IPS-20b (cell line): ENCODE measurements at regions not wholly inside any gene's neighbourhood (a gene's known extent, or its start where the extent isn't known, plus 50 kb on each side); places are given as distances from the start of the nearest gene placed in this dataset.

Experiments
- H3K27ac ChIP-seq: one replicate; pipeline ENCODE4 v1.5.1; 2013; ENCODE audit warnings: low read length
- H3K27me3 ChIP-seq: 2 replicates; pipeline ENCODE4 v1.6.1; 2013; ENCODE audit warnings: mild to moderate bottlenecking, low read length, inconsistent platforms; ENCODE audit not compliant: insufficient read depth
- H3K36me3 ChIP-seq: 2 replicates; pipeline ENCODE4 v1.6.1; 2013; ENCODE audit warnings: low read depth, mild to moderate bottlenecking, inconsistent platforms, low read length, moderate library complexity; ENCODE audit not compliant: insufficient read depth
- H3K4me1 ChIP-seq: 2 replicates; pipeline ENCODE4 v1.6.1; 2013; ENCODE audit warnings: mild to moderate bottlenecking, control low read depth, inconsistent platforms, low read length, moderate library complexity; ENCODE audit not compliant: insufficient read depth
- H3K4me3 ChIP-seq: 2 replicates; pipeline ENCODE4 v1.5.1; 2013; ENCODE audit warnings: mild to moderate bottlenecking, low read length, inconsistent platforms
- H3K9ac ChIP-seq: 2 replicates; pipeline ENCODE4 v1.6.1; 2013; ENCODE audit warnings: low read depth, mild to moderate bottlenecking, inconsistent platforms, low read length, moderate library complexity
- H3K9me3 ChIP-seq: 2 replicates; pipeline ENCODE4 v1.6.1; 2013; ENCODE audit warnings: mild to moderate bottlenecking, low read depth, low read length, inconsistent platforms; ENCODE audit not compliant: insufficient read depth

DNA sequence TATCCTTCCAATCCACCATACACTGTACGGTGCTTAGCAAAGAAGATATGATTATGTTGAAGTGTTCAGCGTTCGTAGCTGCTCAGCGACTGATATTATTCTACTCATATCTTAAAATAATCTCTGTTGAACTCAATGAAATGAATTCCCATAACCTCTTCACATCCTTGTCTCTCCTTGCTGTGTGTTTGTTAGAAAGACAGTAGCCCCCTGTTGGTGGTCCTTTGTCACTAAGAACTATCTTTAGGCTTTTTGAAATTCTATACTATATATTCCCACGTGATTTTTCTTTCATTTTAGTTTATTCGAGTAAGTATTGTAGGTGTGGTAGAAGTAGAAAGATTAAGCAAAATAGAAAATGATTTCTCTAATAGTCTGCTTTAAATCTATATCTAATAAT, 762.8 kb upstream of the WWC1 start:
- Histone ChIP-seq H3K27ac (no peak overlapping the region), H3K4me3 (no peak overlapping the region), H3K9ac (no peak overlapping the region), H3K36me3 (no peaks in the 10 kb centered on the region), H3K4me1 (no peaks in the 10 kb centered on the region), H3K27me3 (no peaks in the 10 kb centered on the region), H3K9me3 (no peaks in the 10 kb centered on the region)

DNA sequence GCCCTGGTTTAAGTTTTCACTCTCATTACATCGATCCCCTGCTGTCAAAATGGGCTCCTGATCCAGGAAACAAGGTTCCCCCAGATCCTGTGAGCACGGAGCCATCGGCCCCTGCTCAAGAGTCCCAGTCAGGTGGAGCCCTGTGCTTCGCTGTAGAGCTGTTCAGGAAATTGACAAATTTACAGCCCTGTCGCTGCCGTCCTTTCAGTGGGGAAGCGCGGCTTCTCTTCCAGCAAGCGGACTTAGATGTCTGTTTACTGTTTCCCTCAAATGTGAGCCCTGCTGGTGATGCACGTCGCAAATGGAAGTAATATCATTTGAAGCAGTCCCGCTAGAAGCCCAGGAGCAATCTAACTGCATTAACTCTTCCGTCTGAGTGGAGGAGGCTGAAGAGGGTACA, 760.9 kb upstream of the WWC1 start:
- H3K27ac ChIP-seq = no peak overlapping the region
- no peaks in the 10 kb centered on the region for H3K36me3 ChIP-seq
- H3K9ac ChIP-seq = no peak overlapping the region
- H3K9me3 ChIP-seq = no peaks in the 10 kb centered on the region
- peaks cover 12% of the 10 kb centered on the region; the same call in 1 of the 2 replicates for H3K4me1 ChIP-seq
- H3K27me3 ChIP-seq = no peaks in the 10 kb centered on the region
- H3K4me3 ChIP-seq = no peak overlapping the region

DNA sequence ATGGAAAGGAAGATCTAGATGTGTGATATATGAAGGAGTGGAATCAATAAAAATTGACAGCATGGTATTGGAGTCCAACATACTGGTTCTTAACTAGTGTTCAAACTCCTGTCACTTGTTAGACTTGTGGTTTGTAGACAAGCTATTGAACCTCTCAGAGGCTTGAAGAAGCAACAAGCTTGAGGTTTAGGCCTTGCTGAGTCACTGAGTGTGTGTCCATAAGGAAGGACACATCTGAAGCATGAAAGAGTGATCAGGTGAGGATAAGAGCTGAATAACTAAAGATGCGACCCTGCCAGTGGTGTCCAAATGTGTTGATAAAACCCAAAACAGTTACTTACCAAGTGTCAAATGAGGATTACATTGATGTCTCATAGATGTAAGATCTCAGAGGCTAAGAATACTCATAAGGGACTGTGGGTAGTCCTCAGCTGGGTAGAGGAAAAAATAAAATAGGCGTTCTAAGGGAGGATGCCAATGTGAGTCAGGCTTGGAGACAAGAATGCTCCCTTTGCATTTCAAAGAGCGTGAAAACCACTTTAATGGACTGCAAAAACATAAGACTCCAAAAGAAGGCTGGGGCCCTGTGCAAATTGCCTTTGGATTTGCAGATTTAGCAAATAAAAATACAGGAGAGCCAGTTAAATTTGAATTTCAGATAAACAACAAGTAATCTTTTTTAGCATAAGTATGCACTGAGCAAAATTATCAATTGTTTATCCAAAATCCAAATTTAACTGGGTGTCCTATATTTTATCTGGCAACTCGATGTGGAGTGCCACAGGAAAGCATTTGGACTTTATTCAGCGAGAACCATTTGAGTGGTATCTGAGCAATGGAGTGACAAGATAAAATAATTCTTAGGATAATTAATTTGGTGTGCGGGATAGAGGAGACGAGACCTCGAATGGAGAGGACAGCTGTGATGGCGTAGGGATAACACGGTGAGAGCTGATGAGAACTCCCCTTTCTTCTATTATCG, 757.3 kb upstream of the WWC1 start:
- H3K4me1 ChIP-seq = peaks cover 12% of the 10 kb centered on the region; the same call in 1 of the 2 replicates
- no peak overlapping the region for H3K27ac ChIP-seq
- no peaks in the 10 kb centered on the region for H3K9me3 ChIP-seq
- no peaks in the 10 kb centered on the region for H3K27me3 ChIP-seq
- no peak overlapping the region for H3K9ac ChIP-seq
- H3K36me3 ChIP-seq = no peaks in the 10 kb centered on the region
- no peak overlapping the region for H3K4me3 ChIP-seq

DNA sequence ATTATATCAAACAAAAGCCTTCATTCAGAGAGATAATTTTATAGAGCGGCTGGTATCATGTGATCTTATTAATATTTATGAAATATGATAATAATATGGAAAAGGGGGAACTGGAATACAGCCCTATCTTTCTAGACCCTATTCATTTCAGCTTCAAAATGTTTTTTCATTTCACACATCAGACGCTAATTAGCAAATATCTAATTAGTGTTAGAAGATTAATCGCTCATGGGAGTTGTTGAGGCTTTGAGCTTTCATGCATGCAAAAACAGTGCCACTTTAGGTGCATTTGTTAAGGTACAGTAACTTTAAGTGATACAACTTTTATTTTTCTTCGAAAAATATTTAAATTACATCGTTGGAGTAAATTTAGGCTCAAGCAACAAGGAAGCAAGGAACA, 751.7 kb upstream of the WWC1 start:
- peaks cover 2% of the 10 kb centered on the region; the same call in 1 of the 2 replicates for H3K4me1 ChIP-seq
- H3K9me3 ChIP-seq = no peaks in the 10 kb centered on the region
- no peak overlapping the region for H3K9ac ChIP-seq
- H3K36me3 ChIP-seq = no peaks in the 10 kb centered on the region
- H3K27ac ChIP-seq = no peak overlapping the region
- H3K27me3 ChIP-seq = no peaks in the 10 kb centered on the region
- no peak overlapping the region for H3K4me3 ChIP-seq

DNA sequence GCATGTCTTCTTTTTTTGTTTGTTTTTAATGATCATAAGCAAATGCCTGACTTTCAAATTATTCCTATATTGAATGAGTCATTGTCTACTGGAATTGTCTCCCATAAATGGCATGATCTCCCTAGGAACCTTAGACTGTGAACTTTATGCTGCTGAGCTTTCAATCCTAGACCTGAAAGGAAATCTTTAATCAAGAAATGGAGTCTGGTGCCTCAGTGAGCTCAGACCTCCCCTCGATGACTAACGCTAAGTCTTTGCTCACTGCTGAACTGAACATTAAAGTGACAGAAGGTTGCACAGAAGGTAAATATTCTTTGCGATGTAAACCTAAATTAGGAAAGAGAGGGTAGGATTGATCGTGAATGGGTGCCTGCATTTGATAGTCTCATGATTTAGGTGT, 745.2 kb upstream of the WWC1 start:
- no peak overlapping the region for H3K9ac ChIP-seq
- H3K9me3 ChIP-seq = no peaks in the 10 kb centered on the region
- H3K27me3 ChIP-seq = no peaks in the 10 kb centered on the region
- peaks cover 22% of the 10 kb centered on the region for H3K4me1 ChIP-seq
- H3K4me3 ChIP-seq = no peak overlapping the region
- no peak overlapping the region for H3K27ac ChIP-seq
- no peaks in the 10 kb centered on the region for H3K36me3 ChIP-seq

DNA sequence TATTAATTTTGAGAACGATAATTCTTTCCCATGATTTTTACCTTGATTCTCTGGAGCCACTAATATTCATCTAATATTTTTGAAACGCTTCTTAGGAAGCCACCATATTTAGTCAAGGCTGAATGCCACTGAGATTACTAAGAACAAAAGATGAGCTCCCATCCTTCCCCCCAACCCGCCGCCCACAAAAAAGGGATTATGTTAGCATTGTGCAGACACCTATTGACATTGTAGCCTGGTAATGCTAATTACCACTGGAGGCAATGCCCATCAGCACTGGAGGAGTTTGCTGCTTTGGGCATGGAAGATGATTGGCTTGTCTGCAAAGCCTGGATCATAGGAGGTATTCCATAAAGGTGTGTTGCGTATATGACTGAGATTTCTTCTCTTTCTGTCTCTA, 739.1 kb upstream of the WWC1 start:
- Histone ChIP-seq H3K9ac (no peak overlapping the region), H3K9me3 (no peaks in the 10 kb centered on the region), H3K27ac (no peak overlapping the region), H3K4me1 (peaks cover 27% of the 10 kb centered on the region), H3K4me3 (no peak overlapping the region), H3K36me3 (no peaks in the 10 kb centered on the region), H3K27me3 (no peaks in the 10 kb centered on the region)

DNA sequence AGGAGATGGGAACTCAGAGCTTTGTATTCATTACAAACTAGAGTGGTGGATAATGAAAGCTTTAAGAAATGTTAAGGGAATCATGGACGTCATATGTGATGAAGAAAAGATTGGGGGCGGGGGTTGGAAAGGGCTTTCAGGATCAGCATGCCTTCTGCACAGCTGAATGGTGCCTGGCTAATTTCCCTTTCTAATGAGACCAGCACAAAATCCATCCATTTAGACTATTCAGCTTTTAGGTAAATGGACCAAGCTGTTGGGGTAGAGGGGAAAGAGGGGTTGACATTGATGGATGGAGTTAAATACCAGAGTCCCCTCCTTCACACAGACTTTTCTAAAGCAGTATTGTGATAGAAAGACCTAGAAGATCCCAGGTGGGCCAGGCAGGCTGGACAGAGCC, 737.9 kb upstream of the WWC1 start:
- Histone ChIP-seq H3K4me1 (peaks cover 22% of the 10 kb centered on the region), H3K27ac (no peak overlapping the region), H3K9me3 (peaks cover 4% of the 10 kb centered on the region; the same call in 1 of the 2 replicates), H3K27me3 (no peaks in the 10 kb centered on the region), H3K4me3 (no peak overlapping the region), H3K36me3 (no peaks in the 10 kb centered on the region), H3K9ac (no peak overlapping the region)

DNA sequence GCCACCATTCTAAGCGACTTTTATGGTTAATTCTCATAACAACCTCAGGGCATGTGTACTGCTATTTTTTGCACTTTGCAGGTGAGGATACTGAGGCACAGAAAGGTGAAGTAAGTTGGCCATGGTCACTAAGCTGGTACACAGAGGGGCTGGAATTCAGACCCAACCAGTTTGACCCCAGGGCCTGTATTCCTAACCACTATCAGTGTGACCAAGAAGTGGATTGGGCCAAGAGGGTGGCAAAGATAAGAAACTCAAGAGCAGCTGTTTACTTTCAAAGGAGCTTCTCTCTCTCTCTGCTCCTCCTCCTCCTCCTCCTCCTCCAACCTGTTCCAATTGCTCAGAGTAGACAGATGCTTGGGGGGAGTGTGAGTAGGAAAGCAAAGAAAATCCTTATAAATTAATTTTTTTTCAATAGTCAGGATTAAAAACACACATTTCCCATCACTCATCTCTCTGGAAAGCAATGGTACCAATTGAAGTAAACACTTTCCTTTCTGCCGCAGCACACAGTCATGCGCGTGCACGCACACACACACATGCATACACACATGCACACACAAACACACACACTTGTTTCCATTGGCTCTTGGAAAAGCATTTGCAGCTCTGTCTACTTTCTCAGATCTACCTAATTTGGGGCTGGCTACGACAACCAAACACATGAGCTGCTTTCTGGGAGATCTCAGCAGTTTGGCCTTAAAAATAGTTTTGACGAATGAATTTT, 736.7 kb upstream of the WWC1 start:
- Histone ChIP-seq H3K27me3 (no peaks in the 10 kb centered on the region), H3K9me3 (peaks cover 4% of the 10 kb centered on the region; the same call in 1 of the 2 replicates), H3K4me1 (peaks cover 10% of the 10 kb centered on the region; the same call in 1 of the 2 replicates), H3K4me3 (no peak overlapping the region), H3K9ac (no peak overlapping the region), H3K27ac (no peak overlapping the region), H3K36me3 (no peaks in the 10 kb centered on the region)

DNA sequence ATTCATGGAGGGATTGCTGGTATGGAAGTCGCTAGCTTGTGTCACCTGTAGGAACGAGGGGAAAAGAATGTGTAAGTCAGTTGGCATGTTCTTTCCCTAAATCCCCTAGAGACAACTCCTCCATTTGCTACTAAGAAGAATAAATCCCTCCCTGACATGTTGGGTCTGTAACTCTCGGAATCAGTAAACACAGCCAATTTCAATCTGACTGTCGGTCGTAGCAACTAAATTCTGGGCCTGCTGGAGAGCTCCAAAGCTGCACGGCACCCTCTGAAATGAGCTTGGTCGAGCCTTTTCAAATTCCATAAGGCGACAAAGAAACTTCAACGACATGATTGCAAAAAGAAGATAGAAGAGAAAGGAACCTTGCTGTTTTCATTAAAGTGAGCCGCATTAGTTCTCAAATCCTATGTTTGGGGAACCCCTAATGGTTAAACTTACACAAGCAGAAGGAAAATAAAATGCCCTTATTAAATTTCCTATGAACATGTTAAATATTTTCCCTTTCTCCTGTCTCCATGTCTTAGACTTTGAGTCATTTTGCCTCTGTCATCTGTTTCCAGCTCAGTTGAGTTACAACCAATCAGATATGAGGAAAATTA, 735.8 kb upstream of the WWC1 start:
- Histone ChIP-seq H3K27me3 (no peaks in the 10 kb centered on the region), H3K9me3 (peaks cover 4% of the 10 kb centered on the region; the same call in 1 of the 2 replicates), H3K36me3 (no peaks in the 10 kb centered on the region), H3K4me3 (no peak overlapping the region), H3K4me1 (peaks cover 4% of the 10 kb centered on the region; the same call in 1 of the 2 replicates), H3K27ac (no peak overlapping the region), H3K9ac (no peak overlapping the region)

DNA sequence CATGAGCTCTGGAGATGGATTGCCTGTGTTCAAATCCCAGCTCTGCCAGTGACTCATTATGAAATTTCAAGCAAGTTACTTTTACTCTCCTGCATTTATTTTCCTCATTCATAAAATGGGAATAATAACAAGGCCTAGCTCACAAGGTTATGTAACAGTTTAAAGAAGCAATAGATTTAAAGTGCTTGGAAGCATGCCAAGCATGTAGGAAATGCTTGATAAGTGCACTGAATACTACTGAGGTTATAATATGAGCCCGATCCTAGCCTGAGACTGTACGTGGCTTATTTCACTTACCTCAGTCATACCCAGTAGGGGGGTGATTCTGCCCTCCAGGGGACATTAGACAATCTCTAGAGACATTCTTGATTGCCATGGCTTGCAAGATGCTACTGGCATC, 734.1 kb upstream of the WWC1 start:
- peaks cover 10% of the 10 kb centered on the region for H3K4me1 ChIP-seq
- H3K27ac ChIP-seq = no peak overlapping the region
- H3K4me3 ChIP-seq = no peak overlapping the region
- H3K27me3 ChIP-seq = no peaks in the 10 kb centered on the region
- H3K9me3 ChIP-seq = peaks cover 4% of the 10 kb centered on the region; the same call in 1 of the 2 replicates
- no peak overlapping the region for H3K9ac ChIP-seq
- no peaks in the 10 kb centered on the region for H3K36me3 ChIP-seq

DNA sequence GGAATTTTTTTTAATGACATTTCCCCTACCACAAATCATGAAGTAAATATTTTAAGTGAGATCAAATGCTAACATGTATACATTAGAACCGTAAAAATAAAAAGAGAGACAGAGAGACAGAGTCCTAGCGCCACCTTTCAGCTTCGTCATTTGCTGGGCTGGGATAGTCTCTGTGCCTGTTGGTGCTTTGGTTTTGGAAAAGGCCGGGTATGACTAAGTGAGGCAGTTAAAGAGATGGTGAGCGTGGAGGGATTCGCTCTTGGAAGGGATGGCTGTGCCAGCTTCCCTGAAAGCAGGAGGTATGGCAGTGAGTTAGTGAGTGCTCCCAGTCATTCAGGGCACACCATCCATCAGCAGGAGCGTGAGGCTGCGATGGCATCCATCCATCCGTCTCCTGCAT, 729.6 kb upstream of the WWC1 start:
- no peak overlapping the region for H3K27ac ChIP-seq
- H3K9ac ChIP-seq = no peak overlapping the region
- H3K4me3 ChIP-seq = no peak overlapping the region
- H3K9me3 ChIP-seq = peaks cover 4% of the 10 kb centered on the region; the same call in 1 of the 2 replicates
- H3K27me3 ChIP-seq = no peaks in the 10 kb centered on the region
- H3K36me3 ChIP-seq = no peaks in the 10 kb centered on the region
- peaks cover 6% of the 10 kb centered on the region for H3K4me1 ChIP-seq
